MM.1S (cell line): ENCODE measurements at regions not wholly inside any gene's neighbourhood (a gene's known extent, or its start where the extent isn't known, plus 50 kb on each side); places are given as distances from the start of the nearest gene placed in this dataset.

ENCODE experiments used
- CTCF ChIP-seq: fragments of 300-600 bp; sonication (generic); IDR thresholded peaks from 2 replicates; pipeline ENCODE4 v1.5.1; 2016; ENCODE audit warnings: antibody characterized with exemption, low read length, mixed read lengths
- EZH2 ChIP-seq: fragments of 300-600 bp; sonication (generic); optimal IDR thresholded peaks from 2 replicates; pipeline ENCODE3; 2017; ENCODE audit warnings: low read depth, mild to moderate bottlenecking, antibody characterized with exemption, low read length, mixed read lengths
- EZH2phosphoT487 ChIP-seq: fragments of 300-600 bp; sonication (generic); IDR thresholded peaks from 2 replicates; pipeline ENCODE4 v1.6.1; 2018; ENCODE audit warnings: antibody characterized with exemption, low read length

GRCh38 chr4:123244137-123244536 lies 152.5 kb upstream of the SPRY1 start:
- TF ChIP-seq CTCF (no peak), EZH2phosphoT487 (no peak), EZH2 (no peak)
